Osteocyte (in vitro differentiated cells): ENCODE measurements at regions not wholly inside any gene's neighbourhood (a gene's known extent, or its start where the extent isn't known, plus 50 kb on each side); places are given as distances from the start of the nearest gene placed in this dataset.

Experiments
- DNase-seq: peaks from one replicate; pipeline ENCODE4 v3.0.0; 2021; ENCODE audit warnings: mixed read lengths; ENCODE audit not compliant: unreplicated experiment; ENCODE audit errors: extremely low spot score
- H3K27ac Mint-ChIP-seq: one replicate; pipeline ENCODE4 v1.8.0; 2021; ENCODE audit warnings: mild to moderate bottlenecking, mixed read lengths; ENCODE audit not compliant: unreplicated experiment
- H3K27me3 Mint-ChIP-seq: one replicate; pipeline ENCODE4 v1.8.0; 2021; ENCODE audit warnings: mixed read lengths; ENCODE audit not compliant: unreplicated experiment
- H3K36me3 Mint-ChIP-seq: one replicate; pipeline ENCODE4 v1.8.0; 2021; ENCODE audit warnings: mixed read lengths; ENCODE audit not compliant: unreplicated experiment
- H3K4me1 Mint-ChIP-seq: one replicate; pipeline ENCODE4 v1.8.0; 2021; ENCODE audit warnings: mixed read lengths; ENCODE audit not compliant: unreplicated experiment
- H3K4me3 Mint-ChIP-seq: one replicate; pipeline ENCODE4 v1.8.0; 2021; ENCODE audit warnings: mild to moderate bottlenecking, moderate library complexity, mixed read lengths; ENCODE audit not compliant: unreplicated experiment
- H3K9me3 Mint-ChIP-seq: one replicate; pipeline ENCODE4 v1.8.0; 2021; ENCODE audit warnings: mixed read lengths; ENCODE audit not compliant: unreplicated experiment
- TF ChIP-seq, protein P1 (sequence below): fragments of 200-600 bp; sonication (generic); IDR thresholded peaks from 2 replicates; pipeline ENCODE4 v1.5.0; 2021; ENCODE audit warnings: antibody characterized with exemption, mild to moderate bottlenecking, moderate library complexity

DNA sequence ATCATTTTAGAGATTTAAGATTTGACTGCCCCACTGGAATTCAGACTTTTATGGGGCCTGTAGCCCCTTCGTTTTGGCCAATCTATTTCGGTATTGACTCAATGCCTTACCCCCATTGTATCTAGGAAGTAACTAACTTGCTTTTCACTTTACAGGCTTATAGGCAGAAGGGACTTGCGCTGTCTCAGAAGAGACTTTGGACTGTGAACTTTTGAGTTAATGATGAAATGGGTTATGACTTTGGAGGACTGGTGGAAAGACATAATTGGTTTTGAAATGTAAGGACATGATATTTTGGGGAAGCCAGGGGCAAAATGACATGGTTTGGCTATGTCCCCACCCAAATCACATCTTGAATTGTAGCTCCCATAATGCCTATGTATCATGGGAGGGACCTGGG is 463.0 kb upstream of the KLHL1 start:
- no peak overlapping the region for H3K27ac Mint-ChIP-seq
- H3K36me3 Mint-ChIP-seq = no peaks in the 10 kb centered on the region
- H3K4me3 Mint-ChIP-seq = no peak overlapping the region
- H3K9me3 Mint-ChIP-seq = no peaks in the 10 kb centered on the region
- peaks cover 2% of the 10 kb centered on the region for H3K4me1 Mint-ChIP-seq
- peaks cover 17% of the 10 kb centered on the region for H3K27me3 Mint-ChIP-seq
- TF ChIP-seq, protein P1, sequence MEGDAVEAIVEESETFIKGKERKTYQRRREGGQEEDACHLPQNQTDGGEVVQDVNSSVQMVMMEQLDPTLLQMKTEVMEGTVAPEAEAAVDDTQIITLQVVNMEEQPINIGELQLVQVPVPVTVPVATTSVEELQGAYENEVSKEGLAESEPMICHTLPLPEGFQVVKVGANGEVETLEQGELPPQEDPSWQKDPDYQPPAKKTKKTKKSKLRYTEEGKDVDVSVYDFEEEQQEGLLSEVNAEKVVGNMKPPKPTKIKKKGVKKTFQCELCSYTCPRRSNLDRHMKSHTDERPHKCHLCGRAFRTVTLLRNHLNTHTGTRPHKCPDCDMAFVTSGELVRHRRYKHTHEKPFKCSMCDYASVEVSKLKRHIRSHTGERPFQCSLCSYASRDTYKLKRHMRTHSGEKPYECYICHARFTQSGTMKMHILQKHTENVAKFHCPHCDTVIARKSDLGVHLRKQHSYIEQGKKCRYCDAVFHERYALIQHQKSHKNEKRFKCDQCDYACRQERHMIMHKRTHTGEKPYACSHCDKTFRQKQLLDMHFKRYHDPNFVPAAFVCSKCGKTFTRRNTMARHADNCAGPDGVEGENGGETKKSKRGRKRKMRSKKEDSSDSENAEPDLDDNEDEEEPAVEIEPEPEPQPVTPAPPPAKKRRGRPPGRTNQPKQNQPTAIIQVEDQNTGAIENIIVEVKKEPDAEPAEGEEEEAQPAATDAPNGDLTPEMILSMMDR = no peak
- no peak for DNase-seq

DNA sequence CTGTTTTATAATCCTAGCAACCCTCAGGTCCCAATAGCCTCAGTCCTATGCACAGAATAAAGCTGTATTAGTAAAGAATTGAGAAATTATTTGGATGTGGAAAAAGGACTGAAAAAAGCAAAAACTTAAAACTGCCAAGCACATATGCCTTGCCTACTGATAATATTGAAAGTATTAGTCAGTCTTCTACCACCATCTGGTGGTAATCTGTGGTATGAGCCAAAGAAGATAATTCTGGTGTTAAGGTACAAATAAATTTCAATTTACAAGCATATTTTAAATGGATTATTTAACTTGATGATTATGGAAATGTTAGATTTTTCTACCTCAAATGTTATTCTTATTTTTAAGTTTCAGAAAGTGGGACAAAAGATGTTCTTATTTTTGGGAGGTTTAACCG is 460.3 kb upstream of the KLHL1 start:
- DNase-seq = no peak
- no peak overlapping the region for H3K27ac Mint-ChIP-seq
- H3K36me3 Mint-ChIP-seq = no peaks in the 10 kb centered on the region
- TF ChIP-seq, protein P1 = peak; percentile 76
- peaks cover 17% of the 10 kb centered on the region for H3K27me3 Mint-ChIP-seq
- H3K4me3 Mint-ChIP-seq = no peak overlapping the region
- peaks cover 2% of the 10 kb centered on the region for H3K4me1 Mint-ChIP-seq
- H3K9me3 Mint-ChIP-seq = no peaks in the 10 kb centered on the region

DNA sequence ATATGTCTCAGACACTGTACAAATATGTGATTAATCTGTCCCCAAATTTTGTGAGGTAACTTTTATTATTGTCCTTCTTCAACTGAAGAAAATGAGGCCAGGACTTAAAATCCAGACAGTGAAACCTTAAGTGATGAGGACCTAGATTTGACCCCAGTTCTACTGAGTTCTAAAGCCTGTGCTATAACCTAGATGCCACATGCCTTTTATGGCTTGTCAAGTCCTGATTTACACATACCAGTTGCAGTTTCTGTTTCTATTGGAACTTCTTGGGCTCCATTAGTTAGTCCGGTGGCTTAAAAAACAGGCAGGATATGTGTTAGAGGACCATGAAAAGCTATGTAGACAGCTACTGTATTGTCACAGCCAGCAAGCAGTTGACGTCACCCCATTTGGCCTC is 436.5 kb upstream of the KLHL1 start:
- DNase-seq = no peak
- TF ChIP-seq, protein P1 = no peak
- Mint-ChIP-seq H3K4me1 (no peaks in the 10 kb centered on the region), H3K27ac (no peak overlapping the region), H3K4me3 (no peak overlapping the region), H3K9me3 (peaks cover 4% of the 10 kb centered on the region), H3K27me3 (peaks cover 2% of the 10 kb centered on the region), H3K36me3 (no peaks in the 10 kb centered on the region)

GRCh38 chr13:70541451-70541850 is 433.2 kb upstream of the KLHL1 start:
- no peak for DNase-seq
- Mint-ChIP-seq H3K9me3 (no peaks in the 10 kb centered on the region), H3K27ac (no peak overlapping the region), H3K4me3 (no peak overlapping the region), H3K4me1 (no peaks in the 10 kb centered on the region), H3K27me3 (peaks cover 2% of the 10 kb centered on the region), H3K36me3 (no peaks in the 10 kb centered on the region)
- TF ChIP-seq, protein P1 = no peak

GRCh38 chr13:70534466-70534865 is 426.2 kb upstream of the KLHL1 start:
- Mint-ChIP-seq H3K9me3 (no peaks in the 10 kb centered on the region), H3K4me3 (no peak overlapping the region), H3K27ac (no peak overlapping the region), H3K27me3 (no peaks in the 10 kb centered on the region), H3K4me1 (peaks cover 7% of the 10 kb centered on the region), H3K36me3 (no peaks in the 10 kb centered on the region)
- no peak for DNase-seq
- TF ChIP-seq, protein P1 = no peak
